Right hindlimb (tissue), 1 donor: ENCODE measurements at regions not wholly inside any gene's neighbourhood (a gene's known extent, or its start where the extent isn't known, plus 50 kb on each side); places are given as distances from the start of the nearest gene placed in this dataset.
"Not testable (repeated sequence)": the region's sequence is repeated elsewhere in the genome, so short reads cannot be mapped to it uniquely, and the experiment has no call there.

Source experiments
- DNase-seq: peaks from one replicate; pipeline ENCODE4 v3.0.0-alpha.2; 2018

- no peak for DNase-seq
Observed at GRCh38 chr16:10317425-10318001, 68.3 kb upstream of the ATF7IP2 start.

GRCh38 chr16:10318798-10319500 lies 66.9 kb upstream of the ATF7IP2 start:
- no peak for DNase-seq

DNA sequence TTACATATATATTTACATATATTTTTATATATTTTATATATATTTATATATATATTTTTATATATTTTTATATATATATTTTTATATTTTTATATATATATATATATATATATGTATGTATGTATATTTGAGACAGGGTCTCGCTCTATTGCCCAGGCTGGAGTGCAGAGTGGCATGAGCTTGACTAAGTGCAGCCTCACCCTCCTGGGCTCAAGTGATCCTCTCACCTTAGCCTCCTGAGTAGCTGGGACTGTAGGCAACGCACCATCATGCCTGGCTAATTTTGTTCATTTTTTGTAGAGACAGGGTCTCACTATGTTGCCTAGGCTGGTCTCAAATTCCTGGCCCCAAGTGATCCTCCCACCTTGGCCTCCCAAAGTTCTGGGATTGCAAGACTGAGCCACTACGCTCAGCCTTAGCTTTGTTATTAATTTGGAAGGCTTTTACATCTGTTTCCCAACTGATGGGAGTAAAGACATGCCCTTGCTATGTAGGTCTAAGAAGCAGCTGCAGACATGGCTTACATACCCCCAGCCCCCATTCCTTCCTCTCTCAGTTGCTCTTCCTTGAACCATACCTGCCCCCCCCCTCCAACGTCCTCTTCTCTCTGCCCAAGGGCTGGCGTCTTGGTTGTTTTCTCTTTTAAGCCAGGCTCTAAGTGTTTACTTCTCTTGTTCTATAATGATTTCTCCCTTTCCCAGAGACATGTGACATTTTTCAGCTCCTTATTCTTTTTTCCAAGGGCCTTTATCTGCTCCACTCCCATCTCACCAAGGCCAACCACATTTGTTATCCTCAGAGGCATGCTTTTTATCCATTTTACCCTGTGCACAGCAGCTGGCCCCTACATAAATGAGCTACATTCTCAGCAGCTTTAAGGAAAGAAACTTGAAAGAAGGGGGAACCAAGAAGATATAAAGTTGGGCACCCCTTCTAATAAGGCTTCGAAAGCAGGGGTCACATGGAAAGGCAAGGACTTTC lies 64.2 kb upstream of the ATF7IP2 start:
- DNase-seq = no peak

GRCh38 chr16:10322723-10323527 lies 62.9 kb upstream of the ATF7IP2 start:
- no peak for DNase-seq

GRCh38 chr16:10323528-10323869 lies 62.4 kb upstream of the ATF7IP2 start:
- DNase-seq = no peak

- no peak for DNase-seq
Observed at GRCh38 chr16:10324210-10324609, 61.7 kb upstream of the ATF7IP2 start.

DNA sequence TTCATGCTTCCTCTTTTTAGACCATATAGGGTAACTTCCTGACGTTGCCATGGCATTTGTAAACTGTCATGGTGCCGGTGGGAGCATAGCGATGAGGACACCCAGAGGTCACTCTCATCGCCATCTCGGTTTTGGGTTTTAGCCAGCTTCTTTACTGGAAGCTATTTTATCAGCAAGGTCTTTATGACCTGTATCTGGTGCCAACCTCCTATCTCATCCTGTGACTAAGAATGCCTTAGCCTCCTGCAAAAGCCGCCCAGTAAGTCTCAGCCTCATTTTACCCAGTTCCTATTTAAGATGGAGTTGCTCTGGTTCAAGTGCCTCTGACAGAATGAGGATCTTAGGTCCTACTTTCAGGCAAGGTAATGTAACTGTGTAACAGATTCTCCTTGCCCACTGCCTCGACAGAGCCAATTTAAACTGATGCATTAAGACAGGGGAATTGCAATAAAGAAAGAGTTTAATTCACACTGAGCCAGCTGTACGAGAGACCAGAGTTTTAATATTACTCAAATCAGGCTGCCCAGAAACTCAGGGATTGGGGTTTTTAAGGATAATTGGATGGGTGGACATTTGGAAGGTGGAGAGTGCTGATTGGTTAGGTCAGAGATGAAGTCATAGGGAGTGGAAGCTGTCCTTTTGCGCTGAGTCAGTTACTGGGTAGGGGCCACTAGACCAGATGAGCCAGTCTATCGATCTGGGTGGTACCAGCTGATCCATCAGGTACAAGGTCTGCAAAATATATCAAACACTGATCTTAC lies 59.9 kb upstream of the ATF7IP2 start:
- no peak for DNase-seq

- DNase-seq = no peak
Observed at GRCh38 chr16:10326647-10327046, 59.2 kb upstream of the ATF7IP2 start.

- not testable (repeated sequence) for DNase-seq
Observed at GRCh38 chr16:10328291-10328690, 57.6 kb upstream of the ATF7IP2 start.

- DNase-seq = no peak
Observed at GRCh38 chr16:10332241-10332640, 53.6 kb upstream of the ATF7IP2 start.

- DNase-seq = no peak
Observed at GRCh38 chr16:10332775-10333174, 53.1 kb upstream of the ATF7IP2 start.

- no peak for DNase-seq
Observed at GRCh38 chr16:10333321-10334032, 52.4 kb upstream of the ATF7IP2 start.

DNA sequence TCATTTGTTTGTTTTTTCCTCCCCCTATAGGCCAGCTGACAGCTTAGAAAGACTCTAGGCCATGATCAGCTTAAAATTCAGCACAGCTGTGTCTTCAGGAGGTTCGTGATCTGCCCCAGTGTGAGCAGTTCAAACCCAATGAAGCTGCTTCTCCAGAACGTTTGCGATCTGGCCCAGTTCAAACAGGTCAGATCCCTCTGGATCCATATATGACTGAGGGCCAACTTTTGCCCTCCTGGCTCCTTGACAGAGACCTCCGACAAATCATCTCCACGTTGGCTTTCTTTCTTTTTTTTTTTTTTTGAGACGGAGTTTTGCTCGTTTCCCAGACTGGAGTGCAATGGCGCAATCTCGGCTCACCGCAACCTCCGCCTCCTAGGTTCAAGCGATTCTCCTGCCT lies 50.2 kb upstream of the ATF7IP2 start:
- DNase-seq = no peak
